Middle frontal gyrus (tissue), 1 donor: ENCODE measurements at regions not wholly inside any gene's neighbourhood (a gene's known extent, or its start where the extent isn't known, plus 50 kb on each side); places are given as distances from the start of the nearest gene placed in this dataset.
"Not testable (repeated sequence)": the region's sequence is repeated elsewhere in the genome, so short reads cannot be mapped to it uniquely, and the experiment has no call there.

Source experiments
- DNase-seq: peaks from one replicate; pipeline ENCODE4 v3.0.0-alpha.2; 2015; ENCODE audit warnings: low spot score; ENCODE audit errors: extremely low spot score

GRCh38 chr2:192535956-192536921, 341.5 kb upstream of the TMEFF2 start:
- DNase-seq: no peak

GRCh38 chr2:192534072-192534471, 339.3 kb upstream of the TMEFF2 start:
- no peak for DNase-seq

GRCh38 chr2:192524642-192525251, 330.0 kb upstream of the TMEFF2 start:
- not testable (repeated sequence) for DNase-seq

GRCh38 chr2:192524214-192524613, 329.5 kb upstream of the TMEFF2 start:
- DNase-seq: not testable (repeated sequence)

GRCh38 chr2:192515937-192516336, 321.2 kb upstream of the TMEFF2 start:
- DNase-seq: no peak

GRCh38 chr2:192513575-192513974, 318.8 kb upstream of the TMEFF2 start:
- DNase-seq: no peak

GRCh38 chr2:192507836-192508450, 313.2 kb upstream of the TMEFF2 start:
- not testable (repeated sequence) for DNase-seq

- no peak for DNase-seq
Measured at GRCh38 chr2:192500550-192501200, 305.9 kb upstream of the TMEFF2 start.

GRCh38 chr2:192499476-192499875, 304.7 kb upstream of the TMEFF2 start:
- no peak for DNase-seq

- no peak for DNase-seq
Measured at GRCh38 chr2:192498747-192499146, 304.0 kb upstream of the TMEFF2 start.

- not testable (repeated sequence) for DNase-seq
Measured at GRCh38 chr2:192488158-192488557, 293.4 kb upstream of the TMEFF2 start.

- no peak for DNase-seq
Measured at GRCh38 chr2:192487636-192488035, 292.9 kb upstream of the TMEFF2 start.

GRCh38 chr2:192484903-192485302, 290.2 kb upstream of the TMEFF2 start:
- no peak for DNase-seq

GRCh38 chr2:192480984-192481383, 286.3 kb upstream of the TMEFF2 start:
- DNase-seq: no peak

- DNase-seq: no peak
Measured at GRCh38 chr2:192473331-192473730, 278.6 kb upstream of the TMEFF2 start.

GRCh38 chr2:192471982-192472381, 277.2 kb upstream of the TMEFF2 start:
- no peak for DNase-seq

GRCh38 chr2:192469612-192470011, 274.9 kb upstream of the TMEFF2 start:
- no peak for DNase-seq

GRCh38 chr2:192467953-192468660, 273.4 kb upstream of the TMEFF2 start:
- no peak for DNase-seq

- DNase-seq: no peak
Measured at GRCh38 chr2:192465141-192465540, 270.4 kb upstream of the TMEFF2 start.

GRCh38 chr2:192459422-192459821, 264.7 kb upstream of the TMEFF2 start:
- DNase-seq: no peak

GRCh38 chr2:192448881-192449280, 254.1 kb upstream of the TMEFF2 start:
- DNase-seq: no peak
